Neural progenitor cell (in vitro differentiated cells): ENCODE measurements at regions not wholly inside any gene's neighbourhood (a gene's known extent, or its start where the extent isn't known, plus 50 kb on each side); places are given as distances from the start of the nearest gene placed in this dataset.

Source experiments
- EZH2phosphoT487 ChIP-seq: fragments of 200-600 bp; sonication (generic); IDR thresholded peaks from 2 replicates; pipeline ENCODE4 v1.6.1; 2017; ENCODE audit warnings: antibody characterized with exemption
- TF ChIP-seq, protein P1 (sequence below): fragments of 200-600 bp; sonication (generic); IDR thresholded peaks from 2 replicates; pipeline ENCODE4 v1.5.1; 2017; ENCODE audit warnings: antibody characterized with exemption, mild to moderate bottlenecking

GRCh38 chr12:89936631-89937030, 228.0 kb upstream of the ATP2B1 start:
- TF ChIP-seq, protein P1, sequence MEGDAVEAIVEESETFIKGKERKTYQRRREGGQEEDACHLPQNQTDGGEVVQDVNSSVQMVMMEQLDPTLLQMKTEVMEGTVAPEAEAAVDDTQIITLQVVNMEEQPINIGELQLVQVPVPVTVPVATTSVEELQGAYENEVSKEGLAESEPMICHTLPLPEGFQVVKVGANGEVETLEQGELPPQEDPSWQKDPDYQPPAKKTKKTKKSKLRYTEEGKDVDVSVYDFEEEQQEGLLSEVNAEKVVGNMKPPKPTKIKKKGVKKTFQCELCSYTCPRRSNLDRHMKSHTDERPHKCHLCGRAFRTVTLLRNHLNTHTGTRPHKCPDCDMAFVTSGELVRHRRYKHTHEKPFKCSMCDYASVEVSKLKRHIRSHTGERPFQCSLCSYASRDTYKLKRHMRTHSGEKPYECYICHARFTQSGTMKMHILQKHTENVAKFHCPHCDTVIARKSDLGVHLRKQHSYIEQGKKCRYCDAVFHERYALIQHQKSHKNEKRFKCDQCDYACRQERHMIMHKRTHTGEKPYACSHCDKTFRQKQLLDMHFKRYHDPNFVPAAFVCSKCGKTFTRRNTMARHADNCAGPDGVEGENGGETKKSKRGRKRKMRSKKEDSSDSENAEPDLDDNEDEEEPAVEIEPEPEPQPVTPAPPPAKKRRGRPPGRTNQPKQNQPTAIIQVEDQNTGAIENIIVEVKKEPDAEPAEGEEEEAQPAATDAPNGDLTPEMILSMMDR, result no peak
- TF ChIP-seq EZH2phosphoT487, result no peak
